Stomach smooth muscle (tissue), 2 donors: ENCODE measurements at regions not wholly inside any gene's neighbourhood (a gene's known extent, or its start where the extent isn't known, plus 50 kb on each side); places are given as distances from the start of the nearest gene placed in this dataset.

ENCODE experiments used
- H3K27ac ChIP-seq: one replicate; pipeline ENCODE4 v1.7.0; 2013; ENCODE audit warnings: mild to moderate bottlenecking, low read length, inconsistent platforms
- H3K27me3 ChIP-seq, 2 donors: one replicate each; pipeline ENCODE4 v1.7.0; 2013; ENCODE audit warnings: low read length in 2 of 2; ENCODE audit not compliant: insufficient read depth in 2 of 2, control insufficient read depth in 1 of 2
- H3K36me3 ChIP-seq, 2 donors: one replicate each; pipeline ENCODE4 v1.7.0; 2013; ENCODE audit warnings: low read length in 2 of 2; ENCODE audit not compliant: control insufficient read depth in 2 of 2, insufficient read depth in 2 of 2
- H3K4me1 ChIP-seq: one replicate; pipeline ENCODE4 v1.7.0; 2013; ENCODE audit warnings: low read length; ENCODE audit not compliant: control insufficient read depth, insufficient read depth
- H3K4me3 ChIP-seq, 2 donors: one replicate each; pipeline ENCODE4 v1.7.0; 2013; ENCODE audit warnings: low read length in 2 of 2
- H3K9ac ChIP-seq, 2 donors: one replicate each; pipeline ENCODE4 v1.7.0; 2013; ENCODE audit warnings: low read length in 2 of 2, mild to moderate bottlenecking in 1 of 2
- H3K9me3 ChIP-seq, 2 donors: one replicate each; pipeline ENCODE4 v1.7.0; 2013; ENCODE audit warnings: low read length in 2 of 2; ENCODE audit not compliant: control insufficient read depth in 2 of 2
- donor health status: healthy.
- donor health status: Pancreatic carcinoma.

GRCh38 chr2:158889135-158889853 is 79.1 kb upstream of the TANC1 start:
- H3K27me3 ChIP-seq, result no peaks in the 10 kb centered on the region
- H3K4me3 ChIP-seq, result no peak overlapping the region
- H3K27ac ChIP-seq, result no peak overlapping the region
- H3K9ac ChIP-seq, result no peak overlapping the region
- H3K4me1 ChIP-seq, result peaks cover 4% of the 10 kb centered on the region
- no peaks in the 10 kb centered on the region for H3K36me3 ChIP-seq
- H3K9me3 ChIP-seq, result no peaks in the 10 kb centered on the region

- H3K36me3 ChIP-seq, result no peaks in the 10 kb centered on the region
- H3K4me3 ChIP-seq, result no peak overlapping the region
- no peaks in the 10 kb centered on the region for H3K9me3 ChIP-seq
- no peak overlapping the region for H3K9ac ChIP-seq
- H3K27ac ChIP-seq, result no peak overlapping the region
- H3K27me3 ChIP-seq, result no peaks in the 10 kb centered on the region
- peaks cover 4% of the 10 kb centered on the region for H3K4me1 ChIP-seq
Observed at GRCh38 chr2:158890296-158890905, 78.0 kb upstream of the TANC1 start.

- H3K4me3 ChIP-seq, result no peak overlapping the region
- no peaks in the 10 kb centered on the region for H3K27me3 ChIP-seq
- no peak overlapping the region for H3K27ac ChIP-seq
- H3K9ac ChIP-seq, result no peak overlapping the region
- H3K36me3 ChIP-seq, result no peaks in the 10 kb centered on the region
- no peaks in the 10 kb centered on the region for H3K9me3 ChIP-seq
- peaks cover 4% of the 10 kb centered on the region for H3K4me1 ChIP-seq
Observed at GRCh38 chr2:158893026-158893425, 75.4 kb upstream of the TANC1 start.

GRCh38 chr2:158893474-158893873 is 75.0 kb upstream of the TANC1 start:
- H3K4me1 ChIP-seq, result peaks cover 4% of the 10 kb centered on the region
- H3K27ac ChIP-seq, result no peak overlapping the region
- H3K9ac ChIP-seq, result no peak overlapping the region
- H3K9me3 ChIP-seq, result no peaks in the 10 kb centered on the region
- no peaks in the 10 kb centered on the region for H3K36me3 ChIP-seq
- no peak overlapping the region for H3K4me3 ChIP-seq
- H3K27me3 ChIP-seq, result no peaks in the 10 kb centered on the region

GRCh38 chr2:158894078-158894477 is 74.4 kb upstream of the TANC1 start:
- H3K27ac ChIP-seq, result no peak overlapping the region
- peaks cover 4% of the 10 kb centered on the region for H3K4me1 ChIP-seq
- no peak overlapping the region for H3K9ac ChIP-seq
- H3K9me3 ChIP-seq, result no peaks in the 10 kb centered on the region
- H3K27me3 ChIP-seq, result no peaks in the 10 kb centered on the region
- no peak overlapping the region for H3K4me3 ChIP-seq
- no peaks in the 10 kb centered on the region for H3K36me3 ChIP-seq

DNA sequence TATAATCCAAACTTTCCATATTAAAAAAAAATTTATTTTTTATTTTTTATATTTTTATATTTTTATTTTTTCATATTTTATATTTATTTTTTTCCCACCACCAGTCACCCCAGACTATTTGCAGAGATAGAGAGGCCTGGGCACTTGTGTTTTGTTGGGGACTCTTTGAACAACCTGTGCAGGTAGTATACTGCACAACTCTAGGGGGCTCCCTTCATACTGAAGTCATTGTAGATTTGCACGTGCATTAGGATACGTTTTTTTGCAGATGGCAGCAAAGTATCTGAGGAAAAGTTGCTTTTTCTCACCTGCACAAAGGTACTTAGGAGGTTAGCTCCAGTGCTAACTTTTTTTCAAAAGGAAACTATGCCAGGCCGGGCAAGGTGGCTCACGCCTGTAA is 73.9 kb upstream of the TANC1 start:
- no peaks in the 10 kb centered on the region for H3K27me3 ChIP-seq

DNA sequence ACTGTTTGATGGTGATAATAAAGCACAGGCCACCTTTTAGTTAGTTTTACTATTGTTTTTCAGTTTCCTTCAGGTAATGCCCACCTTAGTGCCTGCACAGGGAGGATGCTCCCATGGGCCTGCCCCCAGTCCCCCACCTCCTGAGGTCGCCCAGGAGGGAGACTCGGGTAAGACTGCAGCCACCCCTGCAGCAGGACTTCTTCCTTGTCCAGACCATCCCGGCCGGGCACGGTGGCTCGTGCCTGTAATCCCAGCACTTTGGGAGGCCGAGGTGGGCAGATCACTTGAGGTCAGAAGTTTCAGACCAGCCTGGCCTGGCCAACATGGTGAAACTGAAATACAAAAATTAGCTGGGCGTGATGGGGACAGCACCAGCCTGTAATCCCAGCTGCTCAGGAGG is 68.1 kb upstream of the TANC1 start:
- no peak overlapping the region for H3K4me3 ChIP-seq
- peaks cover 3% of the 10 kb centered on the region for H3K4me1 ChIP-seq
- H3K27me3 ChIP-seq, result no peaks in the 10 kb centered on the region
- H3K36me3 ChIP-seq, result no peaks in the 10 kb centered on the region
- no peak overlapping the region for H3K27ac ChIP-seq
- no peaks in the 10 kb centered on the region for H3K9me3 ChIP-seq
- H3K9ac ChIP-seq, result no peak overlapping the region

More for the DNA sequence above, 73.9 kb upstream of the TANC1 start:
- H3K4me3 ChIP-seq, result no peak overlapping the region
- H3K4me1 ChIP-seq, result peaks cover 4% of the 10 kb centered on the region
- no peaks in the 10 kb centered on the region for H3K36me3 ChIP-seq
- H3K9ac ChIP-seq, result no peak overlapping the region
- no peak overlapping the region for H3K27ac ChIP-seq
- H3K9me3 ChIP-seq, result no peaks in the 10 kb centered on the region

DNA sequence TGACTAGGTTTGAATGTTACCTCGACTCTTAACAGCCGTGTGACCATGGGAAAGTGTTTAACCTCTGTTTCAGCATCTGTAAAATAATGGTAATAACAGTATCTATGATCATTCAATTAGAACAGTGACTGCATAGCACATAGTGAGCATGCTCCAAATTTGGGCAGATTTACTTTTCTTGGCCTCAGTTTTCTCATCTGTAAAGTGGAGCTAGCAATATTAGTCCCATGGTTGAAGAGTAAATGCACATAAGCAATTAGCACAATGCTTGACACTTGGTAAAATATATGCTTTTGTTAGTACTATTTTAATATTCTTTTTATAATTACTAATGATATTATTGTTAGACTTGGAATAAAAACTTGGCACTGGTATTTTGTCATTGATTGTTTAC is 66.4 kb upstream of the TANC1 start:
- Histone ChIP-seq H3K4me1 (peaks cover 3% of the 10 kb centered on the region), H3K9ac (no peak overlapping the region)

GRCh38 chr2:158903711-158904405 is 64.6 kb upstream of the TANC1 start:
- no peaks in the 10 kb centered on the region for H3K9me3 ChIP-seq
- no peaks in the 10 kb centered on the region for H3K36me3 ChIP-seq
- peaks cover 3% of the 10 kb centered on the region for H3K4me1 ChIP-seq
- no peak overlapping the region for H3K4me3 ChIP-seq
- no peak overlapping the region for H3K9ac ChIP-seq
- no peak overlapping the region for H3K27ac ChIP-seq
- H3K27me3 ChIP-seq, result no peaks in the 10 kb centered on the region

More for the DNA sequence above, 66.4 kb upstream of the TANC1 start:
- H3K9me3 ChIP-seq, result no peaks in the 10 kb centered on the region
- H3K36me3 ChIP-seq, result no peaks in the 10 kb centered on the region
- H3K4me3 ChIP-seq, result no peak overlapping the region
- H3K27me3 ChIP-seq, result no peaks in the 10 kb centered on the region
- no peak overlapping the region for H3K27ac ChIP-seq

DNA sequence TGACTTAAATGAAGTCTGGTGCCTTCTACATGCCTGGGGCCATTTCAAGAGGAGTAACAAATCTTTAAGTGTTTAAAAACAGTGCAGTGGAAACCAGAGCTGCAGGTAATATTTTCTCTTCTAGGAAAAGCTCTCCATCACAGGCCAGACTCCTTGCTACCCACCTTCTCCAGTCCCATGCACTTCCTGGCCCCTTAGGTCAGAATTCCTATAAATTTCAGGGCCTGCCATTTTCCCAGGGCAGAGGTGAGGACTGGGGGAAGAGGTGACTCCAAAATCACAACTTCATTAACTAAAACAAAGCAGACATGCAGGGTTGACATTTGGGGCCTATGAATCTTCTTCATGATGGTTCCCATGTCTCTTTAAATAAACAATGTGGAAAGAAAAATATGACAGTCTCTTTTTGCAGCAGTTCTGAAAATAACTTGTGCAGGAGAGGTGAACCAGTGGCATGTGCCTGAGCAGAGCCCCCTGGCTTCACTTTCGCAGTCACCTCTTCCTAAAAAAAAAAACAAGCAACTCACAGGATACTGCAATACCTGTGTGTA is 63.7 kb upstream of the TANC1 start:
- Histone ChIP-seq H3K36me3 (no peaks in the 10 kb centered on the region), H3K4me3 (no peak overlapping the region), H3K27ac (no peak overlapping the region), H3K4me1 (peaks cover 3% of the 10 kb centered on the region), H3K9me3 (no peaks in the 10 kb centered on the region), H3K27me3 (no peaks in the 10 kb centered on the region), H3K9ac (no peak overlapping the region)
